NCI-H2107 (cell line): ENCODE measurements at regions not wholly inside any gene's neighbourhood (a gene's known extent, or its start where the extent isn't known, plus 50 kb on each side); places are given as distances from the start of the nearest gene placed in this dataset.
"Not testable (repeated sequence)": the region's sequence is repeated elsewhere in the genome, so short reads cannot be mapped to it uniquely, and the experiment has no call there.

Experiments
- DNase-seq: peaks from one replicate; lab custom pipeline; 2025; lab: John Stamatoyannopoulos, UW

DNA sequence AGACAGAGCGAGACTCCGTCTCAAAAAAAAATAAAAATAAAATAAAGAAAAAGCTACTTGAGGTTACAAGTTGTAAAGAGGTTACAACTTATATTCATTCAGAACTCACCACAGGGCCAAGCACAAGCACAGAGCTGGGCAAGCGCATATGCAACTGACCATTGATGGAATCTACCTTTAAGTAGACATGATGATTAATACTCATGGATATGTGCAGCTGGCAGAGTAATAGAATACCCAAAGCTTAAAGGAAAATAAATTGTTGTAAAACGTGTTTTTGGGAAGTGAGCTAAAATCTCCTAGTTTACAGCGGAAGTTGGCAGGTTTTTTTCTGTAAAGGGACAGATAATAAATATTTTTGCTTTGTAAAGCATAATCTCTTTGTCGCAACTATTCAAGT, 111.6 kb downstream of the TMEM168 start:
- no peak for DNase-seq

DNA sequence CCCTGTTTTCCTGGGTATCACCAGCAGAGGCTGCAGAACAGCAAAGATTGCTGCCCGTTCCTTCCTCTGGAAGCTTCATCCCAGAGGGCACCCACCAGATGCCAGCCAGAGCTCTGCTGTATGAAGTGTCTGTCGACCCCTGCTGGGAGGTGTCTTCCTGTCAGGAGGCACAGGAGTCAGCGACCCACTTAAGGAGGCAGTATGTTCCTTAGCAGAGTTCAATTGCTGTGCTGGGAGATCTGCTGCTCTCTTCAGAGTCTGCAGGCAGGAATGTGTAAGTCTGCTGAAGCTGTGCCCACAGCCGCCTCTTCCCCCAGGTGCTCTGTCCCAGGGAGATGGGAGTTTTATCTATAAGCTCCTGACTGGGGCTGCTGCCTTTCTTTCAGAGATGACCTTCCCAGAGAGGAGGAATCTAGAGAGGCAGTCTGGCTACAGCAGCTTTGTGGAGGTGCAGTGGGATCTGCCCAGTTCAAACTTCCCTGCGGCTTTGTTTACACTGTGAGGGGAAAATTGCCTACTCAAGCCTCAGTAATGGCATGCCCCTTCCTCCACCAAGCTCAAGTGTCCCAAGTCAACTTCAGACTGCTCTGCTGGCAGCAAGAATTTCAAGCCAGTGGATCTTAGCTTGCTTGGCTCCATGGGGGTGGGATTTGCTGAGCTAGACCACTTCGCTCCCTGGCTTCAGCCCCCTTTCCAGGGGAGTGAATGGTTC, 100.6 kb downstream of the TMEM168 start:
- DNase-seq: not testable (repeated sequence)

DNA sequence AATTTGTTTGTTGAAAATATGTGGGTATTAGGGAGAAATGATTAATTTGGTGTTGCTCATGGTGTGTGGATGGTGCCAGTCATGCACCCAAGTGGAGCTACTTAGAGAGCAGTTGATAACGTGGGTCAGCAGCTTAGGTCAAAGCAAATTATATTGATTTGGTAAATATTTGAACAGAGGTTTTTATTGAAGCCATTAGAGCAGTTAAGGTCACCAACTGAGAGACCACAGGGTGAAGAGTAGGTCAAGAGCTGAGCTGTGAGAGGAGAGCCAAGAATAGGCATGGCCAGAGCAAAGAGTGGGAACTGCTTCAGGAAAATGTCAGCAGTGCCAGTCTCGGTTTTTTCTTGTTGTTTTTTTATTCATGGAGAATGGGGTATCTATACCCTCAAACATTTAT, 97.9 kb downstream of the TMEM168 start:
- no peak for DNase-seq

DNA sequence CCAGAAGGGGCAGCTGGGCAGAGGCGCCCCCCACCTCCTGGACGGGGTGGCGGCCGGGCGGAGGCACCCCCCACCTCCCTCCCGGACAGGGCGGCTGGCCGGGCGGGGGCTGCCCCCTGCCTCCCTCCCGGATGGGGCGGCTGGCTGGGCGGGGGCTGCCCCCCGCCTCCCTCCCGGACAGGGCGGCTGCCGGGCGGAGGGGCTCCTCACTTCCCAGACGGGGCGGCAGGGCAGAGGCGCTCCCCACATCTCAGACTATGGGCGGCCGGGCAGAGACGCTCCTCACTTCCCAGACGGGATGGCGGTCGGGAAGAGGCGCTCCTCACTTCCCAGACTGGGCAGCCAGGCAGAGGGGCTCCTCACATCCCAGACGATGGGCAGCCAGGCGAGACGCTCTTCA, 93.0 kb downstream of the TMEM168 start:
- not testable (repeated sequence) for DNase-seq

DNA sequence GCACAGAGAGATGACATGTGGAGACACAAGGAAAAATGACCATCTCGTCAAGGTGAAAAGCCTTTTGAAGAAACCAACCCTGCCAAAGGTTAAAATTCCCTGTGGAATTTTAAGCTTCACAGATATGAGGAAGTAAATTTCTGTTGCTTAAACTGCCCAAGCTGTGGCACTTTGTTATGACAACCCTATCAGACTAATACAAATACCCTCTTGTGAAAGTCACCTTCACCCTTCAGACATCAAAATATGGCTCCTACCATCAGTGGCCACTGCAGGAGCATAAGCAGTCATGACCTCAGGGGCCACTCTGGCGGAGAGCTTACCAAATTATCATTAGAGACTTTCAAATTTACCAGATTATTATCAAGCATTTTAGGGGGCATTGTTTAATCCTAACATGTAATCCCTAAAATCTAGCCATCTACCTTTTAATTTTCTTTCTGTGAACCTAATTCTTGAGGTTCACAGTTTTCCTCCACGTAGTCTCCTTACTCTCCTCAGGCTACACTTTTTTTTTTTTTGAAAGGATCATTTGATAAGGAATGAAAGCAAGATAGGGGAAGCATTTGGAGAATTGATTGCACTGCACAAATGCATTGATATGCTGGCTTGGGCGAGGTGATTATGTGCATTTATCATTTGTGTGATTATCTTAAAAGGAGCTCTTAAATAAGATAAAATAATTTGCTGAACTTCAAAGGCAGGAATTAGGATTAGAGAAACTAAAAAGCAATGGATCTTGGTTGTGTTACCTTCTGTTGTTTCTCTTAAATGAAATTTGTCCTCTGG, 90.3 kb downstream of the TMEM168 start:
- no peak for DNase-seq

DNA sequence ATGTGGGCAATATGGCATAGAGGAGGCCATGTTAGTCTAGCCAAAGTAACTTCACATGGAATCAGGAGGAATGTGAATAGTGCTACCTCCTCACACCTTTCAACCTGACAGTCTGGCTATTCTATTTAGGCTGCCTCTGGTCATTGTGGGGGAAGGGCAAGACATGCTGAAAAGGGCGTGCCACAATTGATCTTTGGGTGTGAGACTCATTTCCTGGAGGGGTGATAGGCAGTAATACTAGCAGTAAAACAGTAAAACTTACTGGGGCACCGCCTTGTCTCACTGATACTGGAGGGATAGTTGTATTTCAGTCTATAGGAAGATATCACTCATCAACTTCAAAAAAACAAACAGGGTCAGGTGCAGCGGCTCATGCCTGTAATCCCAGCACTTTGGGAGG, 88.7 kb downstream of the TMEM168 start:
- no peak for DNase-seq

DNA sequence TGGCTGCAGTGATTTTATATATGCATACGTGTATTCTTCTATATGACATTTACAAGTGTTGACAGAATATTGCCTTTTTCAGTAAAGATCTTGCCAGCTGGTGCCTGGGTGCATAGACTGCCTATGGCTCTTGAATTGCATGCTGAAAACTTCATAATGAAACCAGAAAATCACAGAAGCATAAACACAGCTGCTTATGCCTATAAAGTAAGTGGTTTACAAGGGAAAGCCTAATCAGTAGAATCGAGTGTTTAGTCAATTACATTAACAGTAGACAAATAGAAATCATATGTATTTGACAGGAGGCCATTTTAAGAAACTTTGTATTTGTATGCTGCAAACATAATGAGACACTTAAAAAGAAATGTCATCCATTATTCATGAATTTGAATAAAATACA, 82.5 kb downstream of the TMEM168 start:
- no peak for DNase-seq

DNA sequence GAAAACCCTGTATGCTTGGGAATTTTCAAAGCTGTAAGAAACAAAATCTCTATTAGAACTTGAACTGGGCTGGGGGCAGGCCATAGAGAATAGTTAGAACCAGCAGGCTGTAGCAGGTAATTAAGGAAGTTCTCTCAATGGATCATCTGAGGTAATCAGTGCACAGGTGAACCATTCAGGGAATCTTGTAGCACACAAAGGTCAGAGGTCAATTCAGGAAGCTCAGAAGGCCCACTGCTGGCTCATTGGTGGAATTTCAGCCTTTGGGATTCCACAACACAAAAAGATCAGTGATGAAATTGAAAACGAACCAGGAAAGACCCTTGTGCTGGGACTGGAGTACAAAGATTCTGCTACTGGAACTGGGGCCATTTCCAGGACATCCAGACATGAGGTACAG, 82.0 kb downstream of the TMEM168 start:
- no peak for DNase-seq
